ENCODE measurements at regions not wholly inside any gene's neighbourhood (a gene's known extent, or its start where the extent isn't known, plus 50 kb on each side); places are given as distances from the start of the nearest gene placed in this dataset.
"Not testable (repeated sequence)": the region's sequence is repeated elsewhere in the genome, so short reads cannot be mapped to it uniquely, and the experiment has no call there.

- Histone ChIP-seq H3K27me3 (replicated peaks; ENCODE audit: insufficient read depth, low read depth, low read length, poor library complexity) (no peaks in the 10 kb centered on the region), H3K4me1 (ENCODE audit: insufficient read depth, low read length, poor library complexity, severe bottlenecking) (no peaks in the 10 kb centered on the region), H3K9me3 (ENCODE audit: low read depth, low read length, poor library complexity, severe bottlenecking) (no peaks in the 10 kb centered on the region), H3K27ac (ENCODE audit: low read depth, low read length, poor library complexity, severe bottlenecking) (no peak overlapping the region), H3K4me3 (ENCODE audit: low read depth, low read length, poor library complexity, severe bottlenecking) (no peak overlapping the region), H3K36me3 (ENCODE audit: insufficient read depth, low read length, poor library complexity, severe bottlenecking) (no peaks in the 10 kb centered on the region)
- CTCF ChIA-PET = no interaction called here
- intact Hi-C loops (cut with micrococcal nuclease; ENCODE audit: unreplicated experiment) = no loop called here
- POLR2A ChIA-PET (ENCODE audit: low non-redundant PET) = no interaction called here
- no peak for TF ChIP-seq CTCF (conservative IDR thresholded peaks at IDR 0.05; ENCODE audit: low read depth, low read length)
- TF ChIP-seq EZH2 (IDR thresholded peaks at IDR 0.05; ENCODE audit: borderline replicate concordance, low read depth, low read length, poor library complexity, severe bottlenecking) = no peak
- DNase-seq (ENCODE audit: low spot score) = no peak
- BruUV-seq (replicated peaks) = no TSS peak
Measured at GRCh38 chr15:46956881-46957280, 760.4 kb upstream of the SEMA6D start.

- POLR2A ChIA-PET (ENCODE audit: low non-redundant PET) = no interaction called here
- no peak for DNase-seq (ENCODE audit: low spot score)
- Histone ChIP-seq H3K36me3 (ENCODE audit: insufficient read depth, low read length, poor library complexity, severe bottlenecking) (no peaks in the 10 kb centered on the region), H3K27ac (ENCODE audit: low read depth, low read length, poor library complexity, severe bottlenecking) (no peak overlapping the region), H3K9me3 (ENCODE audit: low read depth, low read length, poor library complexity, severe bottlenecking) (no peaks in the 10 kb centered on the region), H3K27me3 (replicated peaks; ENCODE audit: insufficient read depth, low read depth, low read length, poor library complexity) (no peaks in the 10 kb centered on the region), H3K4me1 (ENCODE audit: insufficient read depth, low read length, poor library complexity, severe bottlenecking) (no peaks in the 10 kb centered on the region), H3K4me3 (ENCODE audit: low read depth, low read length, poor library complexity, severe bottlenecking) (no peak overlapping the region)
- BruUV-seq (replicated peaks) = no TSS peak
- CTCF ChIA-PET = no interaction called here
- TF ChIP-seq CTCF (conservative IDR thresholded peaks at IDR 0.05; ENCODE audit: low read depth, low read length) (no peak), EZH2 (IDR thresholded peaks at IDR 0.05; ENCODE audit: borderline replicate concordance, low read depth, low read length, poor library complexity, severe bottlenecking) (no peak)
- intact Hi-C loops (cut with micrococcal nuclease; ENCODE audit: unreplicated experiment) = no loop called here
Measured at GRCh38 chr15:46960581-46960980, 756.7 kb upstream of the SEMA6D start.

- Histone ChIP-seq H3K27me3 (replicated peaks; ENCODE audit: insufficient read depth, low read depth, low read length, poor library complexity) (no peaks in the 10 kb centered on the region), H3K9me3 (ENCODE audit: low read depth, low read length, poor library complexity, severe bottlenecking) (no peaks in the 10 kb centered on the region), H3K4me3 (ENCODE audit: low read depth, low read length, poor library complexity, severe bottlenecking) (no peak overlapping the region), H3K36me3 (ENCODE audit: insufficient read depth, low read length, poor library complexity, severe bottlenecking) (no peaks in the 10 kb centered on the region), H3K4me1 (ENCODE audit: insufficient read depth, low read length, poor library complexity, severe bottlenecking) (no peaks in the 10 kb centered on the region), H3K27ac (ENCODE audit: low read depth, low read length, poor library complexity, severe bottlenecking) (no peak overlapping the region)
- ChIA-PET POLR2A (ENCODE audit: low non-redundant PET) (no interaction called here), CTCF (no interaction called here)
- TF ChIP-seq CTCF (conservative IDR thresholded peaks at IDR 0.05; ENCODE audit: low read depth, low read length) (no peak), EZH2 (IDR thresholded peaks at IDR 0.05; ENCODE audit: borderline replicate concordance, low read depth, low read length, poor library complexity, severe bottlenecking) (no peak)
- BruUV-seq (replicated peaks) = no TSS peak
- intact Hi-C loops (cut with micrococcal nuclease; ENCODE audit: unreplicated experiment) = no loop called here
- DNase-seq (ENCODE audit: low spot score) = peak; percentile 0
Measured at GRCh38 chr15:46961795-46962194, 755.5 kb upstream of the SEMA6D start.

- BruUV-seq (replicated peaks); H3K27me3 ChIP-seq (replicated peaks; ENCODE audit: insufficient read depth, low read depth, low read length, poor library complexity); DNase-seq (ENCODE audit: low spot score); CTCF ChIA-PET; POLR2A ChIA-PET (ENCODE audit: low non-redundant PET); H3K27ac ChIP-seq (ENCODE audit: low read depth, low read length, poor library complexity, severe bottlenecking); H3K9me3 ChIP-seq (ENCODE audit: low read depth, low read length, poor library complexity, severe bottlenecking); H3K4me3 ChIP-seq (ENCODE audit: low read depth, low read length, poor library complexity, severe bottlenecking); intact Hi-C loops (cut with micrococcal nuclease; ENCODE audit: unreplicated experiment); H3K4me1 ChIP-seq (ENCODE audit: insufficient read depth, low read length, poor library complexity, severe bottlenecking); H3K36me3 ChIP-seq (ENCODE audit: insufficient read depth, low read length, poor library complexity, severe bottlenecking): not testable (repeated sequence)
Measured at GRCh38 chr15:46988055-46988454, 729.2 kb upstream of the SEMA6D start.
